ENCODE measurements at regions not wholly inside any gene's neighbourhood (a gene's known extent, or its start where the extent isn't known, plus 50 kb on each side); places are given as distances from the start of the nearest gene placed in this dataset.

DNA sequence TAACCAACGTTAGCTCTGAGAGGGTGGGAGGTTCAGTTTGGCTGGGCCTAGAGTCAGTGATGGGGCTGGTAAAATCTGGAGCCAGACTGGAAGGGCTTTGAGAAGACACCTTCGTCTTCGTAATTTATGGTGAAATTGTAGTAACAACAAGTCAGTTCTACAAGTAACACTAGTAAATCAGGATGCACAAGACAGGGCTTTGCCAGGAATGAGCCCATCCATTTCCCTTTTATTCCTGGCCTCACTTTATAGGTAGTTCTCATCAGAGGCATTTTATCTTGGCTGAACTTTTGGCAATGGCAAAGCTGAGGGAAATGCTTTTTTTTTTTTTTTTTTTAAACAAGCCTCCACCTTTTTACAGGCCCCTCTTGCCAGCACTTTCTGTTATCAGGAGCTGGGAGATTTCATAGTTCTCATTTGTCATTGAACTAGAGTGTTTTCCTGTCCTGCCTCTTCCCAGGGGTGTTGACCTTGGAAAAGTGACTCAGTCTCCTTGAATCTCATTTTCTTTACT is 110.5 kb upstream of the KLF4 start:
- Histone ChIP-seq H3K36me3 (no peaks in the 10 kb centered on the region), H3K27me3 (no peaks in the 10 kb centered on the region), H3K4me3 (no peak overlapping the region), H3K4me1 (peaks cover 0 to 8% (median 7%) of the 10 kb centered on the region in 4 donors), H3K9me3 (no peaks in the 10 kb centered on the region), H3K27ac (peak overlapping the region in 3 of 4 donors; percentile 33 to 56 (median 33))
- peak; percentile 71 for DNase-seq
- TF ChIP-seq POLR2AphosphoS5 (IDR thresholded peaks at IDR 0.05) (peak; percentile 44 to 73 (median 64)), EP300 (IDR thresholded peaks at IDR 0.05) (peak in 1 of 4 donors; percentile 11), CTCF (IDR thresholded peaks at IDR 0.05) (no peak)
- intact Hi-C loops (cut with DNase I): no loop called here
- 15 to 60% methylated on average over 3 of the region's 3 CpGs for WGBS, 2 donors

DNA sequence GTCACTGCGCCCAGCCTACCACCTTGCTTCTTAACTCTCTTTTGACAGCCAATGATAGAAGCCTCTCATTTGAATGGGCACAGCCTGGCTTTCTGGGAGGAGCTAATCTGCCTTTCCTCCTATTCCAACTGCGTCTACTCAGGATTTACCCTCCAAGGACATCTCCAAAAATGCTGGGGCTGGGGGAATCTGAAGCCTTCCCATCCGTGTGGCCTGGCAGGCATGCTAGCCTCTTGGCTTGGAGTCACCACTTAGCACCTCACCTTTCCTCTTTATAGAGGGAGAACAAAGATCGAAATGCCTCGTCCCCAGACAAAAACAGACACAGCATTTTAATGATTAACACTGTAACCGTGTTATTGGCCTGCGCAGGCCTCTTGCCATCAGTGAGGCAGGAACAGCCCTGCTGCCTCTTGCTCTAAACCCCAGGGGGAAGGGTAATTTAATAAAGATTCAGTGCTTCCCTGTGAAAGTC is 108.2 kb upstream of the KLF4 start:
- no peaks in the 10 kb centered on the region for H3K9me3 ChIP-seq
- intact Hi-C loops (cut with DNase I): no loop called here
- TF ChIP-seq POLR2A (IDR thresholded peaks at IDR 0.05) (no peak), CTCF (IDR thresholded peaks at IDR 0.05) (no peak), POLR2AphosphoS5 (IDR thresholded peaks at IDR 0.05) (no peak), EP300 (IDR thresholded peaks at IDR 0.05) (no peak)
- no peaks in the 10 kb centered on the region for H3K27me3 ChIP-seq
- H3K4me1 ChIP-seq: peaks cover 0 to 8% (median 7%) of the 10 kb centered on the region in 4 donors
- H3K27ac ChIP-seq: no peak overlapping the region
- no peak overlapping the region for H3K4me3 ChIP-seq
- DNase-seq: no peak
- no peaks in the 10 kb centered on the region for H3K36me3 ChIP-seq
- WGBS, 2 donors: 16 to 70% methylated on average over 7 of the region's 7 CpGs

DNA sequence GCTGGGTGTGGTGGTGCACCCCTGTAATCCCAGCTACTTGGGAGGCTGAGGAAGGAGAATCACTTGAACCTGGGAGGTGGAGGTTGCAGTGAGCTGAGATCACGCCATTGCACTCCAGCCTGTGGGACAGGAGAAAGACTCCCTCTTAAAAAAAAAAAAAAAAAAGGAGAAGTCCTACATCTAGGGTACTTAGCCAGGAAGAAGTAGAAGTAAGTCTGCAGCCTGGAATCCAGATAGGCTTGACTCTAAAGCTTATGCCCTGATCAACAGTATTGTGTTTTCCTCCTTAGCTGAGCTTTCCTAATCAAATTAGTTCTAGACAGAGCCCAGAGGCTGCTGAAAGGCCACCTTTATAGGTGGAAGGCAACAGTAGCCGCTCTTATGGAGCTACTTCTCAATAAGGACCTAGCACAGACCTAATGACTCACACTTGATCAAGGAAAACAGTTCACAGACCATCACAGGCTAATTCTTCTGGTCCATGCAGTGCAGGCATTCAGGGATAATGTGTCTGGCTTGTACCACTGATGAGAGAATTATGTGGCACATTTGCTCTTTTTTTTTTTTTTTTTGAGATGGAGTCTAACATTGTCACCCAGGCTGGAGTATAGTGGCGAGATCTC is 105.5 kb upstream of the KLF4 start:
- DNase-seq: no peak
- TF ChIP-seq POLR2AphosphoS5 (IDR thresholded peaks at IDR 0.05): no peak
- no peak for TF ChIP-seq CTCF (IDR thresholded peaks at IDR 0.05)
- no peak for TF ChIP-seq POLR2A (IDR thresholded peaks at IDR 0.05)
- no peak for TF ChIP-seq EP300 (IDR thresholded peaks at IDR 0.05)
- Histone ChIP-seq H3K36me3 (no peaks in the 10 kb centered on the region), H3K4me3 (no peak overlapping the region), H3K9me3 (no peaks in the 10 kb centered on the region), H3K27me3 (no peaks in the 10 kb centered on the region), H3K4me1 (peaks cover 0 to 5% (median 3%) of the 10 kb centered on the region in 4 donors), H3K27ac (no peak overlapping the region)
- intact Hi-C loops (cut with DNase I): no loop called here
- 79 to 89% methylated on average over 3 of the region's 3 CpGs for WGBS, 2 donors

GRCh38 chr9:107593224-107593870 is 103.8 kb upstream of the KLF4 start:
- DNase-seq: no peak
- Histone ChIP-seq H3K4me3 (no peak overlapping the region), H3K27me3 (no peaks in the 10 kb centered on the region), H3K27ac (no peak overlapping the region), H3K36me3 (no peaks in the 10 kb centered on the region), H3K9me3 (no peaks in the 10 kb centered on the region), H3K4me1 (no peaks in the 10 kb centered on the region)
- intact Hi-C loops (cut with DNase I): no loop called here
- WGBS, 2 donors: 16 to 61% methylated on average over 3 of the region's 3 CpGs
- no peak for TF ChIP-seq EP300 (IDR thresholded peaks at IDR 0.05)
- no peak for TF ChIP-seq CTCF (IDR thresholded peaks at IDR 0.05)
- TF ChIP-seq POLR2AphosphoS5 (IDR thresholded peaks at IDR 0.05): no peak
- no peak for TF ChIP-seq POLR2A (IDR thresholded peaks at IDR 0.05)
